GM21737 (cell line): ENCODE measurements at regions not wholly inside any gene's neighbourhood (a gene's known extent, or its start where the extent isn't known, plus 50 kb on each side); places are given as distances from the start of the nearest gene placed in this dataset.
"Not testable (repeated sequence)": the region's sequence is repeated elsewhere in the genome, so short reads cannot be mapped to it uniquely, and the experiment has no call there.

Source experiments
- ATAC-seq: cut with Tn5 transposase; IDR thresholded peaks from one replicate; pipeline ENCODE4 v1.9.1; 2021; ENCODE audit warnings: mild to moderate bottlenecking, moderate library complexity; ENCODE audit not compliant: unreplicated experiment

DNA sequence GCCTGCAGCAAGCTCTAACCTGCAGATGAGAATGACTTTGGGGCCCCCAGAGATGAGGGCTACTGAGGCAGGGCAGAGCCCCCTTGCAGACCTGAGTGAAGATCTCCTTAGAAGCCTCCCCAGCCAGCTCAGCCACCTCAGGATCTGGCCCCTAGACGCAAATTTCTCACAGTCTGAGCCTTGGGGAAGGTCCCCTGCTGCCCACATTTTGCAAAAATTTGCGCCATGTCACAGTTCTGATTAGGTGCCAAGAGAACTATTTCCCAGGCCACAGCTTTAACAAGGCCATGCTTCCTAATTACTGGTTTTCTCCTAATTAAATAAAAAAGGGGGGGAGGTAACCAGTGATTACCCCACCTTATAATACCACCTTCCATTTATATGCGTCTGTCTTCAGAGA lies 81.0 kb upstream of the HES1 start:
- ATAC-seq = no peak

DNA sequence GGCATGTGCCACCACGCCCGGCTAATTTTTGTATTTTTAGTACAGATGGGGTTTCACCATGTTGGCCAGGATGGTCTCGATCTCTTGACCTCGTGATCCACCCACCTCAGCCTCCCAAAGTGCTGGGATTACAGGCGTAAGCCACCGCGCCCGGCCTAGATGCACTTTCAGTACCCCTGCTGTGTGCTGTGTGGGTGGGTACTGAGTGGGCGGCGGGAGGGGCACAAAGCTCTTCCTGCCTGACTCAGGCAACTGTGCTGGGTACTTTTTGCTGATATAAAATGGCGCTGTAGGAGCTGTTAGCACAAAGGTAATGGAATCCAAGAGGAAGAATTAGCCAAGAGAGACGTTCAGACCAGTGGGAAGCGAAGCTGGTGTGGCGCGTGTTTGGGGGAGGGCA lies 79.6 kb upstream of the HES1 start:
- ATAC-seq = not testable (repeated sequence)

DNA sequence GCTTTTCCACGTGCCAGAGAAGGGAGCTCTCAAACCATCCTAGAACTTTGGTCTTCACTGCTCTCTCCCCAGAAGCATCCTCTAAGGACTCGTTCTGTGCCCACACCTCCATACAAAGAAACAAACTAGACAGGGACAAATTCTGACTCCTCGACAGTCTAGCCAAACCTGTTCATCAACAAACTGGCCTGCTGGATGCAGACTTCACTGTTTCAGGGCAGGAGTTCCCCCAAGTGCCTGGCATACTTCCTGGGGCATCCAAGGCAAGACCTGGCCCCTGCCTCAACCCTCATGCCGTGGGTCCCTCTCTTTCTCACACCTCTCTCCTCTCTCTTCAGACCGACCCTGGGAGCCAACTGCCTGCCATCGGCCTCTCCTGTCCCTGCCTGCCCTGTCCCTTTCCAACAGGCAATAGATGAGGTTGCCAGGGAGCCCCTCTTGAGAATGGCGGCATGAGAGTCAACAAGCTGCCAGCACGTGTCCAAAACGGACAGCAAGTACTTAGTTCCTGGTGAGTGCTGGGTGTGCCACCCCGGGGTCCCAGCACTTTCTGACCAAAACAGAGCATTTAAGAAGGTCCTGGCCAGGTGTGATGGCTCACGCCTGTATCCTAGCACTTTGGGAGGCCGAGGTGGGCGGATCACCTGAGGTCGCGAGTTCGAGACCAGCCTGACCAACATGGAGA lies 79.1 kb upstream of the HES1 start:
- no peak for ATAC-seq

DNA sequence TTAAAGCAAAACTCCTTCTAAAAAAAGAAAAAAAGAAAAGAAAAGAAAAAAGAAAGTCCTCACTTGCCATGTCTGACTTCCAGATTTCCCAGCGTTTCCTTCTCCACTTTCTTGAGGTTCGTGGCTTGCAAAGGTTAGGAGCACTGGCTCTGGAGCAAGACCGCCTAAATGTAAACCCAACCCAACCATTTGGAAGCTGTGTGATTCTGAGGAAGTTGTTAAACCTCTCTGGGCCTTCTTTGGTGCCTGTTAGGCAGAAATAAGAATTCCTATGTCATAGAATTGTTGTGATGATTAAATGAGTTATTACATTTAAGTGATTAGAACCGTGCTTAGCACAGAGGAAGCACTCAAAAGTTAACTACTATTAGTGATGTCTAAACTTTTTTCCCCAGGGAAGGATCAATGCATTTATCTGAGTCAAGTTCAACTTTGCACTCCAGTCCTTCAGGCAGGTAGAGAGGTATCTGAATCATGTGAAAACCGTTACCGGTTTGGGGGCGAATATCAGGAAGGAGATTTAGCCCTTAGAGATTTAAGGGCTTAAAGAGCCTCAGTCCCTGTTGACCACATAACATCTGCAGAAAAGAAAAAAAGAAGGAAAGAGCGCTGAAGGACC lies 78.3 kb upstream of the HES1 start:
- ATAC-seq = no peak

DNA sequence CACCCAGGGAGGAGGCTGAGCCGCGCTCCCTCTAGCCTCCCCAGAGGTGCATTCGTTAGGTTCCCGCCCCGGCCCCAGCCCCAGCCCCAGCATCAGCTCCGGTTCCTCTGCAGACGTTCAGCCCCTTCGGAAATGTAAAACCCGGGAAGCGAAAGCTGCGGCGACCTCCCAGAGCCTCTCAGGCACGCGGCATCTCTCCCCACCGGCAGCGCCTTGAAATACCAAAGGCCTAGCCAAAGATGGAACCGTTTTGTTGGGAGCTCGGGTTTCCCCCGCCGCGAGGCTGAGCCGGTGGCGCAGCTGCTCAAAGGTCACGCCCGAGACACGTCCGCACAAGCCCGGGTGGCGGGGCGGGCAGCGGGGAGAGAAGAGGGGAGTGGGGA lies 77.8 kb upstream of the HES1 start:
- ATAC-seq = no peak

DNA sequence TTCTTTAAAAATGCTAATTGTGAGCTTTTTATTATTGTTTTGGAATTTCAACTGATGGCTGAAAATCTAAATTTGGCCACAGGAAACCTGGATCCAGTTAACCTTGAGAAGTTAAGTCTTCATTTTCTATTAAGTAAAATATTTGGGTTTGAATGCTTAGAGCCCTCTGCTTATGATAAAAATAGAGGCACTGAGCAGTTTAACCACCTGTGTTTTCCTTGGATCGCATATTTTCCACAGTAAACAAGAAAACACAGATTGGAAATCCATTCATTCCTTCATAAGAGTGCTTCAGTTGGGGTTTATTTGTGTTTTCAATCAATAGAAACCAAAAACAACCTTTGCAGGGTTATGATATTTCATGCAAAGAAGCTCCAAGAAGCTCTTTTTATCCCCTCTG lies 77.2 kb upstream of the HES1 start:
- no peak for ATAC-seq

DNA sequence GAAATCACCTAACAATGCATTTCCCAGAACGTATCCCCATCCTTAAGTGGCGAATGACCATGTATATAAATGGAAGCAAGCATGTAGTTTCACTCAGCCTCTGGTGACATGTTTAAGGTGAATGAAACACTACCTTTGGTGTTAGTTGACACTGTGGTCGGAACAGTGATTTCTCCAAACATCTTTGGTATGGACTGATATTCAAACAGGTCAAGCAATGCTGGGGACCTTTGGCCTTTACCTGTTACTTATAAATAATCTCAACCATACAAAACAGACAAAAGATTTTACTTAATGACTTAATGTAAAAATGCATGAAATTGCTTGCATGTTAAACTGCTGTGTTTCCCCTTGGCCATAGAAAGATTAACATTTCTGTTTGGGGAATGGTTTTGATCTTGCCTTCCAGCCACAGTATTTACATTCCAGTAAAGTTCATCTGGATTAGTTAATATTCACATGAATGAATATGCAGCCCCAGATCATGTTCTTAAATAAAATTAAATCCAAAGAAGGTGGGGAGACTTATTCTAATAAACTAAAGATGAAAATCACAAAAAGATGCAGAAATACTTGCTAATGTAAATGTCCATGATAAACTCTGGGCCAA lies 74.4 kb upstream of the HES1 start:
- no peak for ATAC-seq

DNA sequence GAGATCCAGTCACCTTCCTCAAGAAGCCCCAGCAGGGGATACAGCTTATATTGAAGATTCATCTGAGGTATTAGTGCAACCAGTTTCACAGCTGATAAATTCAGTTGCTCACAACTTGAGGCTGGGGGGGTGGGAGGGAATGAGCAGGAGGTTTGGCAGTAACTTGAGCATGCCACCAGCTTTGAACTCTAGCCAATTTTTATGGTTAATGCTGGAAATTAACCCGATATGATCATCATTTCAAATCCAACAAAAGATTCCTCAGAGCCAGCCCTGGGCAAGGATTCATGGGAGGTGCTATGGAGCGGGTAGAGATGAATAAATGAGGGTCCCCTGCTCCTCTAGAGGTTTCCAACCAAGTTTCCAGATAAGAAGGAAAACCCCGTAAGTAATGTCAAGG lies 73.1 kb upstream of the HES1 start:
- no peak for ATAC-seq

DNA sequence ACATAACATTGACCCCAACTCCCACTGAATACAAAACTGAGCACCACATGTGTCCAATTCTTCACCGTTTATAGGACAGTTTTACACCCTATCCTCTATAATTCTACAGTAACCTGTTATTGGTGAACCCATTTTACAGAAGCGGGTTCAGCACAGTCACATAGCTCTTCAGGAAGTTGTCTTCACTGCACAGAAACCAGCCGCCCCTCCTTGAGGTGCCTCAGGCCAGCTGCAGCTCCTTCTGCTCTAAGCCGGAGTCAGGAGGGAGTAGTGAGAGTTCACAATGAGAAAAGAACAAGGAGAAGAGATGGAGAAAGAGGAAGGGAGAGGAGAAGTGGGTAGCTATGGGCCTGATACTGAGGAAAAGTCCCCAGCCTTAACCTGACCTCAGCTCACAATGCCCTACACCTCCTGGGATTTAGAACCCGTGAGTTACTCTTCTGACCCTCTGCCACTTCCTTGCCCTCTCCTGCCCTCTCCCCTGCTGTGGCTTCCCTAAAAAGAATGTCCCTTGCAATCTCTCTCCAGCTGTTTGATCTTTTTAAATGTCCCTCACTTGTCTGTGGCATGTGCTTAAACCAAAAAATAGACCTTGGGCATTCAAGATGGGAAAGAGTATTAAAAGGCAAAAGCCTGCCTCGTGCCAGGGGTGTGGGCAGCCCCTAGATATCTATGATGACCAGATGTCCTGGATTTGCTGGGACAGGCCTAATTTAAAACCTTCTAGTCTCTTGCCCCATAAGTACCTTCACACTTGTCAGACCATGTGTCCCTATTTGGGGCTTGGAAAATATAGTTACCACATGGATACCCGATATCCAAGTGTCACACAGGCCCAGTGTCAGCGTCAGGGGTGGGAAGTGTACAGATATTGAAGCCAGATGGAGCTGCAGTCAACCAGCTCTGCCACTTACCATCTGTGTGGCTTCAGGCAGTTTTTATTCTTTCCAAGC lies 71.3 kb upstream of the HES1 start:
- no peak for ATAC-seq

DNA sequence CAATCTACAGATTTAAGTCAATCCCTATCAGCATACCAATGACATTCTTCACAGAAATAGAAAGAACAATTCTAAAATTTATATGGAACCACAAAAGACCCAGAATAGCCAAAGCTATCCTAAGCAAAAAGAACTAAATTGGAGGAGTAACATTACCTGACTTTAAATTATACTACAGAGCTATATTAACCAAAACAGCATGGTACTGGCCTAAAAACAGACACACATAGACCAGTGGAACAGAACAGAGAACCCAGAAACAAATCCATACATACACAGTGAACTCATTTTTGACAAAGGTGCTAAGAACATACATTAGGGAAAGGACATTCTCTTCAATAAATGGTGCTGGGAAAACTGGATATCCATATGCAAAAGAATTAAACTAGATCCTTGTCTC lies 68.6 kb upstream of the HES1 start:
- ATAC-seq = not testable (repeated sequence)

DNA sequence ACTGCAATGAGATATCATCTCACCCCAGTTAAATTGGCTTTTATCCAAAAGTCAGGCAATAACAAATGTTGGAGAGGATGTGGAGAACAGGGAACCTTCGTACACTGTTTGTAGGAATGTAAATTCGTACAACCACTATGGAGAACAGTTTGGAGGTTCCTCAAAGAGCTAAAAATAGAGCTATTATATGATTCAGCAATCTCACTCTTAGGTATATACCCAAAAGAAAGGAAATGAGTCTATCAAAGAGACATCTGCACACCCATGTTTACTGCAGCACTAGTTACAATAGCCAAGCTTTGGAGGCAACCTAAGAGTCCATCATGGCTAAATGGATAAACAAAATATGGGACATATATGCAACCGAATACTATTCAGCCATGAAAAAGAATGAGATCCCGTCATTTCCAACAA lies 68.0 kb upstream of the HES1 start:
- no peak for ATAC-seq

DNA sequence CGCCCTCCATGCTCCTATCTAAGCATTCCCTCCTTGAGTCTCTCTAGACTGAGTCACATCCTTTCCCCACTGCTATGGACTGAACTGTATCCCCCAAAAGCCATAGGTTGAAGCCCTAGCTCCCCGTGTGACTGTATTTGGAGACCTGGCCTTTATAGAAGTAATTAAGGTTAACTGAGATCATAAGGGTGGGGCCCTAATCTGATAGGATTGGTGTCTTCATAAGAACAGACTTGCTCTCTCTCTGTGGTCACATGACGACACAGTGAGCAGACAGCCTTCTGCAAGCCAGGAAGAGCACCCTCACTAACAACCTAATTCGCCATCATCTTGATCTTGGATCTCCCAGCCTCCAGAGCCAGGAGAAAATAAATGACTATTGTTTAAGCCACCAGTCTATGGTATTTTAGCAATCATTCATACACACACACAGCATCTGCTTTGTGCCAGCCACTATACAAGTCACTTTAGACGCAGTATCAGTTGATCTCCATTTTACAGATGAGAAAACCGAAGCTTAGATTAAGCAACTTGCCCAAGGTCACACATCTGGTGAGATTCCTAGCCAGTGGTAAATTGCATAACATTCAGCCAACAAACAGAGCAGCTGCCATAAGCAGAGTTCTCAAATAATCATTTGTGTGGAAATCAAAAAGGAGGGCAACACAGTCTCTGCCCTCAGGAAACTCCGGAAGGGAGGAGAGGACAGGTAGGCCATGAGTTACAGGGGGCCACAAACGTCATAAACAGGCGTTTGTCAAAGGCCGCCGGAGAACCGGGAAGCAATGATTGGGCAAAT lies 66.3 kb upstream of the HES1 start:
- no peak for ATAC-seq

DNA sequence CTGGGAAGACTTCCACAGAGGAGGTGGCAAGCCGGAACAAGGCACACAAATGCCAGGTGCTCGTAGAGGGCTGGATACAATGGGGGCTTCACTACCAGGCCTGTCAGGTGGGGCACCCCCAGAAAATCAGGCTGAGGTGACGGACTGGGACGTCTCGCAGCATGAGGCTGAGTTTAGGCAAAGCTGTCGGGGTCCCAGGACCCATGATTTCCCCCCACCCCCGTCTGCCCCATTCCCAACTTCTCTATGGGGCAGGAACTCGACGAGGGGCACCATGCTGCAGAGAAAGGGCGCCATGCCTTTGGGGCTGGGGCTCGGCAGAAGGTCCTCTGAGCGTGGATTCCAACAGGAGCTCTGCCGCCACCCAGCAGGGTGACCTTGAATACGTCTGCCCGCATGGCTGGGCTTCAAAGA lies 65.7 kb upstream of the HES1 start:
- ATAC-seq = no peak

DNA sequence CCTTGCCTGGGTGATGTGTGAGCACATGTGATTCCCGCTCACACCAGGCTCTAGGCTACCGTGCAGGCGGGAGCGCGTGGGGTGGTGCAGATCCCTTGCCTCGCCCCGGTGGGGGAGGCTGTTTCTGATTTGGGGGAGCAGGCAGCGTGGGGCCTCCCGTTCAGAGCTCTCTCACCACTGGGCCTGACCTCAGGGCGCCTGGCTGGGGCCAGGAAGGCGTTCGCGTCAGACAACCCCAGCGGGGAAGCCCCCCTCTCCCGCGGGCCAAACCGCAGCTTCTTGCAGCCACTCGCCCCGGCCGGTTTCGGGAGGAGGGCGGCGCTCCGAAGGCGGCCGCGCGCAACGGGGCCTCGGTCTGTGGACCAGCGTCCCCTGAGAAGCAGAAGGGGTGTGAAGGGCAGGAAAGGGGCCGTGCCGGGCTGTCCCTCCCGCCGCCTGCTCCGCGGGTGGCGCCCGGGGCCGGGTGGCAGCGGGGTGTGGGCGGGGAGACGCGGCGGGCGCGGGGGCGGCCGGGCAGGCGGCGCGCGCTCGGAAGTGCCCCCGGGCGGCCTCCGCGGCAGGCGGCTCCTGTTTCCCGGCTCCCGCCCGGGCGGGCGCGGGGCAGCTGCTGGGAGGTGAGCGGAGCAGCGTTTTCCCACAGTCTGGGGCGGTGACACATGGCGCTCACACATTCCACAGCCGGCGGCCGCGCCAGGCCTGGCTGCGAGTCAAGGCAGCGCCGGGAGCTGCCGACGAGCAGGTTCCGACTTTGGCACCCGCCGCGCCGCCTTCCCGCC lies 65.1 kb upstream of the HES1 start:
- ATAC-seq = peak; percentile 96

DNA sequence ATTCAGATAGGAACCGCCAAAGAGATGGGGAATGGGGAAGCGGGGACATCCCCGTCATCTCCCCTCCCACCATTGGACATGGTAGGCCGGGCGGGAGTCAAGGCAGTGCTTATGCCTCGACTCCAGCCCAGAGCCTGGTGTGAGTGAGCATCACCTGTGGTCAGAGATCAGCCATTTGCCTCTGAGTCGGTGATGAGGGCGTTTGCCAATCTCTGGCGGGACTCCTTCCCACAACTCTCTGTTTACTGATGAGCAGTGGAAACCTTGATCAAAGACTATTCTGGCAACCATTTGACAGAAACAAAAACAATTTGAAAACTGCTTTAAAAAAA lies 63.9 kb upstream of the HES1 start:
- no peak for ATAC-seq

DNA sequence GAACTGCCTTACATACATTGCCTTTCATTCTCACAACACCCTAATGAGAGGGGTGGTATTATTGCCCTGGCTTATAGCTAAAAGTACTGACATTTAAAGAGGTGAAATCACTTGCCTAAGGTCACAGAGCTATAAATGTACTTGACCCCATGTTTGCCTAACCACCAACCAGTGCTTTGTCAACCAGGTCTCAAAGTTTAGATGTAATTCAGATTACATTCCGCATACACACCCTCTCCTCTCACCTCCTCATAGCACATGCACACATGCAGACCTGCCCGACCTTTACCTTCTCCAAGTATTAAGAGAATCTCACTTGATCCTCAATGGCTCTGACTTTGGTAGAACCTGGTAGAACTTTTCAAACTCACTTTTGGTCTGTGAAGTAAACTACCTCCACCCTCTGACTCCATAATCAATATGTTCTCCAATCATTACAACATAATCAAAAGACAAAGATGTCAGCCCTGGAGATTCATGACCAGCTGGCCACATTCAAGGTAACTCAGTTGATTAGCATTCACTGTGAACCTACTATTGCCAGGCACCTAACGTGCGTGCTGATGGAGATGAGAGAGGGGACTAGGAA lies 63.2 kb upstream of the HES1 start:
- no peak for ATAC-seq

DNA sequence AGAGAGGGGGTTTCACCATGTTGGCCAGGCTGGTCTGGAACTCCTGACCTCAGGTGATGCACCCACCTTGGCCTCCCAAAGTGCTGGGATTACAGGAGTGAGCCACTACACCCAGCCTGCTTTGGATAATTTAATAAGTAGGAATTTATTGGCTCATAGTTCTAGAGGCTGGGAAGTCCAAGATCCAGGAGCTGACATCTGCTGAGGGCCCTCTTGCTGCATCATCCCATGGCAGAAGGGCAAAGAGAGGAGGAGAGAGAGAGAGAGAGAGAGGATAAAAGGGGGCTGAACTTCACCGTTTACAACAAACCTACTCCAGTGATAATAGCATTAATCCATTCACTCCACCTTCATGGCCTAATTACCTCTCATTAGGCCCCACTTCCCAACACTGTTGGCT lies 62.0 kb upstream of the HES1 start:
- ATAC-seq = no peak

DNA sequence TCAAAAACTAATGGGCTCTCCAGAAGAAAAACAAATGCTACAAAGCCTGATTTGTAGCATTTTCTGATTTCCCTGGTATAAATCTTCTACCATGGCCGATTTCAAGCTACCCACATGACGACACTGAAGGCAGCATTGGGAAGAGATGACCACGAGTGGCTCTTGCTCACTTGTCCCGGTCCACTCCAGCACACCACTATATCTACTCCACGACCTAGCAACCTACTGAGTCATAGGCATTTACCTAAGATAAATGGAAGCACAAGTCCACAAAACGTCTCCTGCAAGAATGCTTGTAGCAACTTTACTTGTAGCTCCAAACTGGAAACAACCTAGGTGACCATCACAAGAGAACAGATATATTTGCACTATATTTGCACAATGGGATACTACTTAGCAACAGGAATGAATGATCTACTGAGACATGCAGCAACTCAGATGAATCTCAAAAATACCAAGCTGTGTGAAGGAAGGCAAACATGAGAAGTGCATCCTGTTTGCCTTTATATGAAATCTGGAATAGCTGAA lies 60.8 kb upstream of the HES1 start:
- no peak for ATAC-seq

DNA sequence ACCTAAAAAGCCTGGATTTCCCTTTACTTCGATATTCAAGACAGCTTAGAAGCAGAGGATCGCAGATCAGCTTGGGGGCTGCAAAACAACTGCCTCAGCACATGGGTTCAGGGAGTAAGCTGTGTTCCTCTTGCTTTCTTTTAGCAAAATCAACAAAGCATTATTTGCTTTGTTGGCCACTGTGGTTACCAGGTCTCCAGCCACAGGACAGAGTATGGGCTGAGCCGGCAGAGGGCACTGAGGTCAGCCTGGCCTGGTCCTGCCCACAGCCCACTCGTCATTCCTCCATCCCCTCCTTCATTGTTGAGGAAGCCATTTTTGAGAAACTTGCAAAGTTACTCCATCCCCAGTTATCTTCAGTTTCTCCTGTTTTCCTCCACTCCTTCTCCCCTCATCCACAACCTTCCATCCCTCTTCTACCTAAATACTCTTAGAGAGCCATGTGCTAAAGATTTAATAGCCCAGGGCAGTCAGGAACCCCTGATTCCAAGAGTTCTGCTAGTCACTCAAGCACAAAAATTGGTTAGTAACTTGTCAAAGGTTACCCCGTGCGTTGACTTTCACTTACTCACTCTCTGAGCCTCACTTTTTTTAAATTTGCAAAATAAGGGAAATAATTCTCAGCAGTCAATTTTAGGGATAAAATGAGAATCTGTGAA lies 60.0 kb upstream of the HES1 start:
- no peak for ATAC-seq
